WI38 (cell line): ENCODE measurements at regions not wholly inside any gene's neighbourhood (a gene's known extent, or its start where the extent isn't known, plus 50 kb on each side); places are given as distances from the start of the nearest gene placed in this dataset.

Experiments
- H3K4me3 ChIP-seq: 2 replicates; pipeline ENCODE4 v1.5.1; 2011; ENCODE audit warnings: low read depth, mild to moderate bottlenecking, control low read depth, low read length
- CTCF ChIP-seq: IDR thresholded peaks from 2 replicates; pipeline ENCODE4 v1.5.1; 2012; ENCODE audit warnings: low read depth, mild to moderate bottlenecking, control low read depth, low read length

DNA sequence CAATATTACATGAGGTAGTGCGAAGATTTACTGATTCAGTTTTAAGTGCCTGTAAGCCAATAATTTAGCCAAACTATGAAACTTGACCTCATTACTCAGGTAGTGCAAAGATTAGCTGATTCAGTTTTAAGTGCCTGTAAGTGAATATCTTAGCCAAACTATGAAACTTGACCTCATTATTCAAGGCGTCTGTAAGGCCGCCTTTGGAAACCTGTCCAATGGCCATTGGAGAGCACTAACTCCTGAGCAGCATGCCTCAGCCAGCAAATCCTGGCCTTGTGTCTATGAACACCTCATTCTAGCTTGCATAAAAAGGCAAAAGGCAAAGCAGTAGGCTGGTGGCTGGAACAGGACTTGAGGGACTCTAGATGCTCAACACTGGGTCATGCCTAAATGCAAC is 127.0 kb upstream of the GPR12 start:
- H3K4me3 ChIP-seq, result no peak overlapping the region

GRCh38 chr13:26883613-26884257 is 123.1 kb upstream of the GPR12 start:
- TF ChIP-seq CTCF, result no peak

More for the DNA sequence above, 127.0 kb upstream of the GPR12 start:
- no peak for TF ChIP-seq CTCF

GRCh38 chr13:26882731-26883130 is 122.1 kb upstream of the GPR12 start:
- H3K4me3 ChIP-seq, result no peak overlapping the region
- no peak for TF ChIP-seq CTCF

More at GRCh38 chr13:26883613-26884257, 123.1 kb upstream of the GPR12 start:
- no peak overlapping the region for H3K4me3 ChIP-seq

DNA sequence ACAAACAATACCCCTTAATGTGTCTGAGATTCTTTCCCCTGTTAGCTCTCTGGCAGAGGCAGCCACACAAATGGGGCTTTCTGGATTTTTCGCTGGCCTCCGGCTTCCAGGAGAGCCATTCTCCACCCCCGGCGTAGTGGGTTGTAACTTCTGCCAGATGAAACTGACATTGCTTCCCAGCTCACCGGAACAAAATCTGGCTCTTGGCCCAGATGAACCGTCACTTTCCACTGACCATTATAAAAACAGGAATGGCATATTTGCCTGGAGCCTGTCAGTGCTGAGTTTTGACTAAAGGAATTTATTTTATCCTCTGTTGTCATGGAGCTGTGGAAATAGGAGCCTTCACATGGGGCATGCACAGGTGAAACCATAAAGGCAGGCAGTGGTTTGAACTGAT is 120.6 kb upstream of the GPR12 start:
- no peak overlapping the region for H3K4me3 ChIP-seq
- no peak for TF ChIP-seq CTCF

- no peak for TF ChIP-seq CTCF
- H3K4me3 ChIP-seq, result no peak overlapping the region
Measured at GRCh38 chr13:26880735-26881134, 120.1 kb upstream of the GPR12 start.

DNA sequence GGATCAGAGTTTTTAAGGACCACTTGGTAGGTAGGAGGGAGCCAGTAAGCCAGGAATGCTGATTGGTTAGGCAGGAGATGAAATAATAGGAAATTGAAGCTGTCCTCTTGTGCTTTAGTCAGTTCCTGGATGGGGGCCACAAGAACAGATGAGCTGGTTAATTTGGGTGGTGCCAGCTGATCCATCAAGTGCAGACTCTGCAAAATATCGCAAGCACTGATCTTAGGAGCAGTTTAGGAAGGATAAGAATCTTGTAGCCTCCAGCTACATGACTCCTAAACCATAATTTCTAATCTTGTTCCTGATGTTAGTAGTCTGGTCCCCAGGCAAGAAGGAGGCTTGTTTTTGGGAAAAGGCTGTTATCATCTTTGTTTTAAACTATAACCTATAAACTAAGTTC is 117.9 kb upstream of the GPR12 start:
- H3K4me3 ChIP-seq, result no peak overlapping the region
- no peak for TF ChIP-seq CTCF

- no peak for TF ChIP-seq CTCF
- H3K4me3 ChIP-seq, result no peak overlapping the region
Measured at GRCh38 chr13:26873386-26873698, 112.8 kb upstream of the GPR12 start.
